Right ventricle myocardium superior (tissue), 1 donor: ENCODE measurements at regions not wholly inside any gene's neighbourhood (a gene's known extent, or its start where the extent isn't known, plus 50 kb on each side); places are given as distances from the start of the nearest gene placed in this dataset.
"Not testable (repeated sequence)": the region's sequence is repeated elsewhere in the genome, so short reads cannot be mapped to it uniquely, and the experiment has no call there.

Source experiments
- ATAC-seq: fragments of 200-7000 bp; cut with Tn5 transposase; one replicate; pipeline ENCODE4 v1.9.1; 2020; ENCODE audit warnings: mild to moderate bottlenecking; ENCODE audit not compliant: poor library complexity
- DNase-seq: peaks from one replicate; pipeline ENCODE4 v3.0.0-alpha.2; 2020
- intact Hi-C: fragments of 100-400 bp; cut with DNase I; formaldehyde crosslinking; loops from one replicate; pipeline ENCODE4 v1.11.2; 2022
- donor health status: DM: no; HTN: yes; CAD: no; lungs with severe emphysema.

- intact Hi-C loops = no loop called here
- DNase-seq = no peak
- ATAC-seq = no peak
Observed at GRCh38 chr11:116680349-116681125, 92.2 kb downstream of the BUD13 start.

GRCh38 chr11:116678887-116679286 is 93.9 kb downstream of the BUD13 start:
- intact Hi-C loops = no loop called here
- no peak for DNase-seq
- no peak for ATAC-seq

GRCh38 chr11:116667318-116667717 is 105.5 kb downstream of the BUD13 start:
- ATAC-seq, intact Hi-C loops, DNase-seq: not testable (repeated sequence)

DNA sequence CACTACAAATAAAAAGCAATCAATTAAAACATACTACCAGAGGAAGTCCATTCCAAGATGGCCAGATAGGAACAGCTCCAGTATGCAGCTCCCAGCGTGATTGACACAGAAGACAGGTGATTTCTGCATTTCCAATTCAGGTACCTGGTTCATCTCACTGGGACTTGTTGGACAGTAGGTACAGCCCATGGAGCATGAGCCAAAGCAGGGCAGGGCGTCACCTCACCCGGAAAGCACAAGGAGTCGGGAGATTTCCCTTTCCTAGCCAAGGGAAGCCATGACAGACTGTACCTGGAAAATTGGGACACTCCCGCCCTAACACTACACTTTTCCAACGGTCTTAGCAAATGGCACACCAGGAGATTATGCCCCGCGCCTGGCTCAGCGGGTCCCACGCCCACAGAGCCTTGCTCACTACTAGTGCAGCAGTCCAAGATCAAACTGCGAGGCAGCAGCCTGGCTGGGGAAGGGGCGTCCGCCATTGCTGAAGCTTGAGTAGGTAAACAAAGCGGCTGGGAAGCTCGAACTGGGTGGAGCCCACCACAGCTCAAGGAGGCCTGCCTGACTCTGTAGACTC is 106.0 kb downstream of the BUD13 start:
- DNase-seq, intact Hi-C loops, ATAC-seq: not testable (repeated sequence)

DNA sequence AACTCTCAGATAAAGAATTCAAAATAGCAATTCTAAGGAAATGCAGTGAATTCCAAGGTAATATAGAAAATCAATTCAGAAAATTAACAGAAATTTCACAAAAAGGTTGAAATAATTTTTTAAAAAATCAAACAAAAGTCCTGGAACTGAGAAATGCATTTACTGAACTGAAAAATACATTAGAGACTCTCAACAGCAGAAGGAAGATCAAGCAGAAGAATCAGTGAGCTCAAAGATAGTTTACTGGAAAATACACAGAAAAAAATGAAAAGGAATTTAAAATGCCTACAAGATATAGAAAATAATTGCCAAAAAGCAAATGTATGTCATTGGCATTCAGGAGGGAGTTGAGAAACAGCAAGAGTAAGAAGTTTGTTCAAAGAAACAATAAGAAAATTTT is 107.3 kb downstream of the BUD13 start:
- ATAC-seq = no peak
- intact Hi-C loops = no loop called here
- DNase-seq = no peak

DNA sequence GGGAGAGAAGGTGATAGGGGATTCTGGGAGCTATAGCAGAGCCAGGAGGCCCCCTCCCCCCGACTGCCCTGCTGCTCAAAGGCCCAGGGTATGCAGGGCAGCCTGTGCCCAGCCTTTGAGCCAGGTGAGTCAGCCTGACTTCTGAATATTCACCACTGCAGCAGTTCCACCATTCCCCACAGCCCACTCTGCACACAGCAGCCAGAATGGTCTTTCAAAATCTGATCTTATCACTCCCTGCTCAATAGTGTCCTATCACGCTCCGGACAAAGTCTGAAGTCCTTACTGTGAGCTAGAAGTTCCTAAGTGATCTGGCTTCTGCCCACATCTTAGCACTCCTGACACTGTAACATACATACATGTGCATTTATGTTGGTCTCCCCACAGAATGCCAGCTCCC is 111.7 kb downstream of the BUD13 start:
- DNase-seq (no peak), ATAC-seq (no peak)
- intact Hi-C loops = no loop called here

- no peak for DNase-seq
- ATAC-seq = no peak
- intact Hi-C loops = no loop called here
Observed at GRCh38 chr11:116660011-116660410, 112.8 kb downstream of the BUD13 start.

DNA sequence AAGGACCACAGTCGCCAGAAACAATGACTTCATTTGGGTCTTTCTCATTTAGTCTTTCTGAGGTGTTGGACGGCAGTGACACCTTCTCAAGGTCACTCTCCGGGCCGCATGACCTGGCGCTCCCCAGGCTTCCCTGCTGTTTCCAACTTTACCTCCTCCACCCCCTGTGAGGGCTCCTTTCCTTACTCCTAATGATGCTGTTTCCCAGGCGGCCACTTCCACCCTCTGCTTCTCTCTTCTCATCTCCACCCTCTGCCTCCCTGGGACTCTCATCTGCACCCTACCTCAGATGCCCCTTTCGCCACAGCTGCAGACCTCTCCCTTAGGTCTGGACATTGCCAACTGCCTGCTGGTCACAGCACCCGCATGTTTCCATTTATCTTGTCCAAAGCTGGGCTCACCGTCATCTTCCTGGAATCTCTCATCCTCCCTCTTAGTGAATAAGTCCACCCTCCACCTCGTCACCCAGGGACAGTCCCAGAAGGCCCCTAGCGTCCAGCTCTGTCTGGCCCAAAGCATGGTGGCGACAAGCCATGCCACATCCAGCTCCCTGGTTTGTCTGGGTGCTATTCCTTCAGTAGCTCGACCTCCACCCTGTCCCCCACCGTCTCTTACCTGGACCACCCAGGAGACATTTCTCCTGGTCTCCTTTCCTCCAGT is 113.8 kb downstream of the BUD13 start:
- ATAC-seq = no peak
- intact Hi-C loops = no loop called here
- DNase-seq = no peak

DNA sequence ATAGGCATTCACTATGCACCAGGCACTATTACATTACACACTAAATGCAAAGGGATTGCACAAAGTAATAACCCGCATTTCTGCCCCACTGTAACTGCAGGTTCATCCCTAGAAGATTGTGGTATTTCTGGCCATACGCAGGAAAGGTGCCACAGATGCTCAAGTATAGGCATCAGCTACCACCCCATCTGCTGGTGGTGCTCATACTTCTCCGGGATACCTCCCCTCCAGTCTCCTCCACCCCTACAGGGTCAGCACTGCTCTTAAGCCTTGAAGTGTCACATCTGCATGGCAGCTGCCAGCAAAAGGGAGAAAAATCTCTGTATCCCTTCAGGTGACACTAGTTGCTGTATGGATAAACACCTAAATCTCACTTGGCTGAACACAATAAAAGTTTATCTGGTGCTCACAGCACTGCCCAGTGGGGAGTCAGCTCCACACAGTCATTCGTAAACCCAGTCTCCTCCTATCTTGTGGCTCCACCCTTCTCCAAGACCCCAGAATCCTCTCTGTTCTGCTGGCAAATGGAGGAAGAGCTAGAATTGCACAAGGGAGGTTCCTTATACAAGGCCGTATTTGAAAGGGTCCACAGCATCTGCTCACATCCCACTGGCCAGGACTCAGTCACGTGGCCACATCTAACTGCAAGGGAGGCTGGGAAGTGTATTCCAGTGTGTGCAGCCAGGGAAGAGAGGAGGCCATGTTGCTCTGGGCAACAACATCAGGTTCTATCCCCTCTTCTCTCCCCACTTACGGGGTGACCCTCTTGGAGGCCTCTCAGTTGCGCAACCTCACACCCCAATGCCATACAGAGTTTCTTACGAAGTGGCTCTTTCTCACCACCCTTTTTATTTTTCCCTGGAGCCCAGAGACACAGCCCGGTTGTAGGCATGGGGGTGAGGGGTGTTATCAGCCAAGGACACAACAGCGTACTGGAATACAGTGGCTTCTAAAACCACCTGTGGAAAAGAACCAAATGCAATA is 114.7 kb downstream of the BUD13 start:
- ATAC-seq (no peak), DNase-seq (no peak)
- intact Hi-C loops = no loop called here

DNA sequence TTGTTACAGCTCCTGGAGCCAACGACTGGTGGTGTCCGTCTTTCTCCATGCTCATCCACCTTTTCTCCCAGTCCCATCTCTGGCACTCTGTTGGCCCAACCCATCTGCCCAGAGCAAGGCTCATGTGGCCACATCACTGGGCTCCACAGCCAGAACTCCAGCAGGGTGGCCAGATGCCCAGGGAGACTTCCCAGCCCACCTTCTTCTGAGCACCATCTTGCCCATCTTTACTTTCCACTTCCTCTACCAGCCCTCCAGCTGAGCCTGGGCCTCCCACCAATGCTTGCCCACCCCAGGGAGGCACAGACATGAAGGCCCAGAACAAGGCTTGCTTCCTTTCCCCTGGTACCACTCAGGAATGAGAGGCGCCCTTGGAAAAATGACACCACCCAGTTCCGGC is 116.8 kb downstream of the BUD13 start:
- ATAC-seq (no peak), DNase-seq (no peak)
- intact Hi-C loops = no loop called here

GRCh38 chr11:116654526-116654925 is 118.3 kb downstream of the BUD13 start:
- ATAC-seq = no peak
- no peak for DNase-seq
- intact Hi-C loops = no loop called here

DNA sequence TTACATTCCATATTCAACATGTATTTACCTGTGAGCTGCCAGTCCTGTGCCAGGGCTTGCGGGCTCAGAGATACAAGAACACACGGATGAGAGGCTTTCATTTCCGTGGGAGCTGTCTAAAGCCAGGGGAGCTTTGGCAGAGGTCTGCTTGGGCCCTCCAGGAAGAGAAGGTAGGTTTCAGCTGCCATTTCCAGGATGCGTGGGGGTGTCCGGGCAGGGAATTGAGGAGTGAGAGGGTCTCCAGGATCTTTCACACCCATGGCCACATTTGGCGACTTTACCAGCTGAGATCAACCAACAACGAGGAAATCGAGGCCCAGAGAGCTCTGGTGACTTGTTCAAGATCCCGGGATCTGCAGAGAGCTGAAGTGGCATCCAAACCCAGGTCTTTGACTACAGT is 119.6 kb downstream of the BUD13 start:
- DNase-seq (no peak), ATAC-seq (no peak)
- intact Hi-C loops = no loop called here

DNA sequence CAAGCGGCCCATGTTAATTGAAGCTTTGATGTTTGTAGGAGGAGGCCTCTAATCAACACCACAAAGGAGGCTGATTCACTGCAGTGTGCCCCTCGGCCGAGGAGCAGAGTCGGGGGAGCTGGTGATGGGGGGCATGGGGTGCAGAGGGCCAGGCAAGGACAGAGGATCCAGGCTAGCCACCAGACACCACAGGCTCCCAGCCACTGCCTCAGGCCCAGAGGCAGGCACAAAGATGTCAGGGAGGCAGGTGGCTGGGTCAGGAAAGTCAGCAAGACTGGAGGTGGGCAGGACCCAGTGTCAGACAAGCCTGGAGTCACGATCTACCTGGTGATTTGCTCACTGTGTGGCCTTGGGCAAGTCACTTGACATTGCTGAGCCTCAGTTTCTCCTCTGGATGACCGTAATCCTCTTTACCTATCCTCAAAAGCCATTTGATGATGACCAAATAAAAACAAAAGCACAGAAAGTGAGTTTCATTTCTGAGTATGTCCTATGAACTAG is 121.0 kb downstream of the BUD13 start:
- intact Hi-C loops = no loop called here
- no peak for DNase-seq
- ATAC-seq = no peak

GRCh38 chr11:116651098-116651736 is 121.6 kb downstream of the BUD13 start:
- DNase-seq = no peak
- no peak for ATAC-seq
- intact Hi-C loops = no loop called here

DNA sequence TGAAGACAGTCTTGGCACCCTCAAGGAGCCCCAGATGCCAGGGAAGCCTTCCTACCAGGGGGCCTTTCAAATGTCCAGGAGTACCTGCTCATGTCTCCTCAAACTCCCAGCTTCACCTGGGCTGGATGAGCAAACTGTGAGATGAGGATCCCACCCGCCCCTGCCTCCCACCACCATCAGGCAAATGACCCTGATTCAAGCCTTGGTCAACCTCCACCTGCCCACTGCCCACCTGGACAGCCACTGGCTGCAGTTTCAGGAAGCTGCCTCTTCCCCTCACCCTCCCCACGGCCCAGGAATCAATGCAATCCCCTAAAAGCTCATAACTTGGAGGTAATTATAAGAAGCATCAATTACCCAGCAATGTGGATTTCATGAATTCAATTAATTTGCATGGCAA is 122.7 kb downstream of the BUD13 start:
- ATAC-seq (no peak), DNase-seq (no peak)
- intact Hi-C loops = no loop called here

DNA sequence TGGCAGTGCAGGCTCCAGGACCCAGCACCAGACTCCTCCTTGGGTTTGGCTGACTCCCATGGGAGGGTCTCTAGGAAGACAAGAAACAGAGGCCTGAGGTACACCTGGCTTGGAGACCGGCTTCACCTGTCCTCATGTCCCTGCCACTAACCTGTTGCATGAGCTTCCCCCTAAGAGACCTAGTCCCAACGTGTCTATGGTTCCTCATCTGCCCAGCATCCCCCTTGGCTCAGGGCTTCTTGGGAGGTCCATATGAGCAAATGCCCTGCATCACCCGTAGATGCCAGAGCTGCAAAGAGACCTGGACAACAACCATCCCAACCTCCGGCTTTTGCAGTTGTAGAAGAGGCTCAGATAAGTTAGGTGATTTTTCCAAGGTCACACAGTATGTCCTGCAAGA is 123.5 kb downstream of the BUD13 start:
- intact Hi-C loops = no loop called here
- ATAC-seq (no peak), DNase-seq (no peak)

GRCh38 chr11:116648247-116649174 is 124.3 kb downstream of the BUD13 start:
- DNase-seq (no peak), ATAC-seq (no peak)
- intact Hi-C loops = no loop called here
